ENCODE measurements at regions not wholly inside any gene's neighbourhood (a gene's known extent, or its start where the extent isn't known, plus 50 kb on each side); places are given as distances from the start of the nearest gene placed in this dataset.

- TF ChIP-seq CTCF (IDR thresholded peaks at IDR 0.05; ENCODE audit: borderline replicate concordance, extremely low read depth, low read length, poor library complexity, severe bottlenecking) (no peak), EZH2 (IDR thresholded peaks at IDR 0.05; ENCODE audit: borderline replicate concordance, low read depth, low read length, severe bottlenecking) (no peak)
Measured at GRCh38 chr7:85564861-85565260, 378.0 kb upstream of the SEMA3D start.
